Epithelial cell of proximal tubule (primary cell): ENCODE measurements at regions not wholly inside any gene's neighbourhood (a gene's known extent, or its start where the extent isn't known, plus 50 kb on each side); places are given as distances from the start of the nearest gene placed in this dataset.

Source experiments
- DNase-seq: peaks from one replicate; pipeline ENCODE4 v3.0.0-alpha.2; 2011; ENCODE audit warnings: low read depth
- H3K4me3 ChIP-seq: 2 replicates; pipeline ENCODE4 v1.5.1; 2011; ENCODE audit warnings: low read depth, mild to moderate bottlenecking, low read length
- CTCF ChIP-seq: conservative IDR thresholded peaks from 2 replicates; pipeline ENCODE4 v1.5.1; 2012; ENCODE audit warnings: low read depth, mild to moderate bottlenecking, low read length

DNA sequence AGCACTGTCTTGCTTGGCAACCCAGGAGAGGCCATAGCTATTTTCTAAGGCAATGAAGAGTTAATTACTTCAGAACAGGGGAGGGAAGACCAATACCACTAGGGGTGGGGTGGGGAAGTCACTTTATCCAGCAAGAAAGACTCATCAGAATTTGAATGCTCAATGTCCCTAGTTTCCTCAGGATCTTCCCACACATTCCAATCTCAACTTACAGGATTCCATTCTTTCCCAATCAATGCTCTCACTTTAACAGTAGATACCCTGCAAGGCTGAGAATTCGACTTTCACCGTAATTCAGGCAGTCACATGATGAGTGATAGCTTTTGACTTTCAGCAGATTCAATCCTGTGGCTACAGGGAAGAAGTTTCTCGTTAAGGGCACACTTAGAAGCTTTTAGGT is 526.6 kb upstream of the SEL1L start:
- TF ChIP-seq CTCF: no peak
- DNase-seq: no peak
- no peak overlapping the region for H3K4me3 ChIP-seq

GRCh38 chr14:82067221-82067875 is 533.7 kb upstream of the SEL1L start:
- no peak for TF ChIP-seq CTCF
- H3K4me3 ChIP-seq: no peak overlapping the region
- DNase-seq: no peak

DNA sequence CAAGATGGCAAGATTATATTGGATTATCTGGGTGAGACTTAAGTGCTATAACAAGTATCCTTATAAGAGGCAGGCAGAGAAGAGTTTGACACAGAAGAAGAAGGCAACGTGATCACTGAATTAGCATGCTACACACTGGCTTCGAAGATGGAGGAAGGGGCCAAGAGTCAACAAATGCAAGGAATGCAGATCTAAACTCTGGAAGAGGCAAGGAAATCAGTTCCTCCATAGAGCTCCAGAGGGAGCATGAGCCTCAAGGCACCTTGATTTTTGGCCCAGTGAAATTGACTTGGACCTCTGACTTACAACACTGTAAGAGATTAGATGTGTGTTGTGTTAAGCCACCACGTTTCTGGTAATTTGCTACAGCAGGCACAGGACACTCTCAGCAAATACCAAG is 536.4 kb upstream of the SEL1L start:
- TF ChIP-seq CTCF: no peak
- no peak overlapping the region for H3K4me3 ChIP-seq
- DNase-seq: no peak

GRCh38 chr14:82070753-82071152 is 537.1 kb upstream of the SEL1L start:
- DNase-seq: no peak
- TF ChIP-seq CTCF: no peak
- H3K4me3 ChIP-seq: no peak overlapping the region

GRCh38 chr14:82073547-82073946 is 539.9 kb upstream of the SEL1L start:
- no peak for TF ChIP-seq CTCF
- no peak overlapping the region for H3K4me3 ChIP-seq
- no peak for DNase-seq

DNA sequence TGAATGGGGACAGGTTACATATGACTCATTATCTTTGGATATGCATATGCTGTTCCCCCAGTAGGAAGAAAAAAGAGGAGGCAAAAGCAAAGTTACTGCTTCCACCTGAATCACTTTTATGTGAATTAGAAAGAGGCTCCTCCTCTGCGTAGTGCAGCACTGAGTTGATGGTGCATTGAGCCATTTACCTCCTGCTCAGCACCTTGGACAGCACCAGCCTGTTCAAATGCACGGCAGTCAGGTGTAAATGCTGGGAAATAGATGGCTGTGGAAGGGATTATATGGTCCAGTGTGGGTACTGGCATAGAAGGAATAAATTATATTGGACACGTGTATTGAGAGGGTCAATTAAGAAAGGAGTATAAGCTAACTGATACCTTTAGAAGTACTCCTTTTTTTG is 541.9 kb upstream of the SEL1L start:
- no peak for DNase-seq
- no peak for TF ChIP-seq CTCF
- H3K4me3 ChIP-seq: no peak overlapping the region

- no peak for TF ChIP-seq CTCF
- no peak for DNase-seq
- no peak overlapping the region for H3K4me3 ChIP-seq
These were observed 545.9 kb upstream of the SEL1L start for GRCh38 chr14:82079553-82079952.
